Femur (tissue), 1 donor: ENCODE measurements at regions not wholly inside any gene's neighbourhood (a gene's known extent, or its start where the extent isn't known, plus 50 kb on each side); places are given as distances from the start of the nearest gene placed in this dataset.
"Not testable (repeated sequence)": the region's sequence is repeated elsewhere in the genome, so short reads cannot be mapped to it uniquely, and the experiment has no call there.

Experiments used
- DNase-seq: peaks from one replicate; pipeline ENCODE4 v3.0.0-alpha.2; 2017

GRCh38 chr2:185393091-185393490 lies 345.5 kb upstream of the FSIP2 start:
- no peak for DNase-seq

- no peak for DNase-seq
Measured at GRCh38 chr2:185402474-185402873, 336.1 kb upstream of the FSIP2 start.

- no peak for DNase-seq
Measured at GRCh38 chr2:185404578-185404977, 334.0 kb upstream of the FSIP2 start.

- no peak for DNase-seq
Measured at GRCh38 chr2:185417111-185417510, 321.5 kb upstream of the FSIP2 start.

GRCh38 chr2:185417688-185418087 lies 320.9 kb upstream of the FSIP2 start:
- no peak for DNase-seq

GRCh38 chr2:185424958-185425629 lies 313.5 kb upstream of the FSIP2 start:
- DNase-seq = not testable (repeated sequence)

- no peak for DNase-seq
Measured at GRCh38 chr2:185428000-185428399, 310.6 kb upstream of the FSIP2 start.

- no peak for DNase-seq
Measured at GRCh38 chr2:185433824-185434223, 304.8 kb upstream of the FSIP2 start.

- no peak for DNase-seq
Measured at GRCh38 chr2:185436787-185437372, 301.7 kb upstream of the FSIP2 start.

GRCh38 chr2:185441486-185442005 lies 297.1 kb upstream of the FSIP2 start:
- no peak for DNase-seq

GRCh38 chr2:185456517-185456916 lies 282.1 kb upstream of the FSIP2 start:
- no peak for DNase-seq

- DNase-seq = no peak
Measured at GRCh38 chr2:185463481-185463880, 275.1 kb upstream of the FSIP2 start.

- DNase-seq = no peak
Measured at GRCh38 chr2:185466915-185467314, 271.7 kb upstream of the FSIP2 start.

GRCh38 chr2:185471441-185471840 lies 267.2 kb upstream of the FSIP2 start:
- DNase-seq = no peak

- no peak for DNase-seq
Measured at GRCh38 chr2:185472574-185472973, 266.0 kb upstream of the FSIP2 start.

- no peak for DNase-seq
Measured at GRCh38 chr2:185473838-185474237, 264.8 kb upstream of the FSIP2 start.

- no peak for DNase-seq
Measured at GRCh38 chr2:185475914-185476313, 262.7 kb upstream of the FSIP2 start.

- no peak for DNase-seq
Measured at GRCh38 chr2:185477452-185477851, 261.2 kb upstream of the FSIP2 start.

- DNase-seq = no peak
Measured at GRCh38 chr2:185484602-185485001, 254.0 kb upstream of the FSIP2 start.

- no peak for DNase-seq
Measured at GRCh38 chr2:185502351-185502750, 236.3 kb upstream of the FSIP2 start.

GRCh38 chr2:185507719-185508118 lies 230.9 kb upstream of the FSIP2 start:
- DNase-seq = no peak

GRCh38 chr2:185510060-185510459 lies 228.5 kb upstream of the FSIP2 start:
- no peak for DNase-seq

GRCh38 chr2:185511925-185512324 lies 226.7 kb upstream of the FSIP2 start:
- DNase-seq = no peak

GRCh38 chr2:185522472-185522871 lies 216.1 kb upstream of the FSIP2 start:
- no peak for DNase-seq

- not testable (repeated sequence) for DNase-seq
Measured at GRCh38 chr2:185524242-185524641, 214.4 kb upstream of the FSIP2 start.
